ENCODE measurements at regions not wholly inside any gene's neighbourhood (a gene's known extent, or its start where the extent isn't known, plus 50 kb on each side); places are given as distances from the start of the nearest gene placed in this dataset.
"Not testable (repeated sequence)": the region's sequence is repeated elsewhere in the genome, so short reads cannot be mapped to it uniquely, and the experiment has no call there.

- Histone ChIP-seq H3K4me3 (ENCODE audit: low read depth, low read length) (no peak overlapping the region), H3K36me3 (ENCODE audit: control insufficient read depth, insufficient read depth, low read length) (no peaks in the 10 kb centered on the region), H3K27me3 (ENCODE audit: control insufficient read depth, insufficient read depth, low read length) (no peaks in the 10 kb centered on the region)
- DNase-seq (ENCODE audit: low read depth) = no peak
- no peak for TF ChIP-seq CTCF (IDR thresholded peaks at IDR 0.05; ENCODE audit: insufficient read depth, low read length, poor library complexity, severe bottlenecking)
These were observed 196.8 kb downstream of the GOLGA6L6 start for GRCh38 chr15:20344601-20345400.

- not testable (repeated sequence) for H3K27me3 ChIP-seq (ENCODE audit: control insufficient read depth, insufficient read depth, low read length); H3K4me3 ChIP-seq (ENCODE audit: low read depth, low read length); H3K36me3 ChIP-seq (ENCODE audit: control insufficient read depth, insufficient read depth, low read length); DNase-seq (ENCODE audit: low read depth)
These were observed 198.0 kb downstream of the GOLGA6L6 start for GRCh38 chr15:20343395-20344211.

GRCh38 chr15:20342601-20343394, 198.8 kb downstream of the GOLGA6L6 start:
- H3K27me3 ChIP-seq (ENCODE audit: control insufficient read depth, insufficient read depth, low read length); DNase-seq (ENCODE audit: low read depth); H3K4me3 ChIP-seq (ENCODE audit: low read depth, low read length); H3K36me3 ChIP-seq (ENCODE audit: control insufficient read depth, insufficient read depth, low read length): not testable (repeated sequence)

GRCh38 chr15:20341901-20342600, 199.5 kb downstream of the GOLGA6L6 start:
- no peak for TF ChIP-seq CTCF (IDR thresholded peaks at IDR 0.05; ENCODE audit: insufficient read depth, low read length, poor library complexity, severe bottlenecking)
- no peaks in the 10 kb centered on the region for H3K27me3 ChIP-seq (ENCODE audit: control insufficient read depth, insufficient read depth, low read length)
- H3K4me3 ChIP-seq (ENCODE audit: low read depth, low read length) = no peak overlapping the region
- DNase-seq (ENCODE audit: low read depth) = no peak
- no peaks in the 10 kb centered on the region for H3K36me3 ChIP-seq (ENCODE audit: control insufficient read depth, insufficient read depth, low read length)

- no peak for TF ChIP-seq CTCF (IDR thresholded peaks at IDR 0.05; ENCODE audit: insufficient read depth, low read length, poor library complexity, severe bottlenecking)
- Histone ChIP-seq H3K27me3 (ENCODE audit: control insufficient read depth, insufficient read depth, low read length) (no peaks in the 10 kb centered on the region), H3K36me3 (ENCODE audit: control insufficient read depth, insufficient read depth, low read length) (no peaks in the 10 kb centered on the region), H3K4me3 (ENCODE audit: low read depth, low read length) (no peak overlapping the region)
- no peak for DNase-seq (ENCODE audit: low read depth)
These were observed 200.5 kb downstream of the GOLGA6L6 start for GRCh38 chr15:20340931-20341661.

GRCh38 chr15:20340331-20340811, 201.2 kb downstream of the GOLGA6L6 start:
- no peaks in the 10 kb centered on the region for H3K36me3 ChIP-seq (ENCODE audit: control insufficient read depth, insufficient read depth, low read length)
- H3K27me3 ChIP-seq (ENCODE audit: control insufficient read depth, insufficient read depth, low read length) = no peaks in the 10 kb centered on the region
- H3K4me3 ChIP-seq (ENCODE audit: low read depth, low read length) = no peak overlapping the region
- TF ChIP-seq CTCF (IDR thresholded peaks at IDR 0.05; ENCODE audit: insufficient read depth, low read length, poor library complexity, severe bottlenecking) = no peak
- no peak for DNase-seq (ENCODE audit: low read depth)

GRCh38 chr15:20339086-20339791, 202.4 kb downstream of the GOLGA6L6 start:
- not testable (repeated sequence) for DNase-seq (ENCODE audit: low read depth); H3K4me3 ChIP-seq (ENCODE audit: low read depth, low read length); H3K36me3 ChIP-seq (ENCODE audit: control insufficient read depth, insufficient read depth, low read length); H3K27me3 ChIP-seq (ENCODE audit: control insufficient read depth, insufficient read depth, low read length)

- not testable (repeated sequence) for H3K4me3 ChIP-seq (ENCODE audit: low read depth, low read length); H3K27me3 ChIP-seq (ENCODE audit: control insufficient read depth, insufficient read depth, low read length); DNase-seq (ENCODE audit: low read depth); H3K36me3 ChIP-seq (ENCODE audit: control insufficient read depth, insufficient read depth, low read length)
These were observed 202.9 kb downstream of the GOLGA6L6 start for GRCh38 chr15:20338671-20339070.
